Cardiac muscle cell (in vitro differentiated cells and primary cell): ENCODE measurements at regions not wholly inside any gene's neighbourhood (a gene's known extent, or its start where the extent isn't known, plus 50 kb on each side); places are given as distances from the start of the nearest gene placed in this dataset.
"Not testable (repeated sequence)": the region's sequence is repeated elsewhere in the genome, so short reads cannot be mapped to it uniquely, and the experiment has no call there.

Experiments
- DNase-seq, 2 donors: peaks; one replicate each; pipeline versions ENCODE4 v3.0.0 to v3.0.0-alpha.2; 2010 to 2017; ENCODE audit warnings: low read depth in 1 of 2, low spot score in 1 of 2
- H3K27ac ChIP-seq: fragments of 200-600 bp; sonication (generic); 2 replicates; pipeline ENCODE4 v1.5.1; 2016
- H3K27me3 ChIP-seq: fragments of 200-600 bp; sonication (generic); 2 replicates; pipeline ENCODE4 v1.6.0; 2016; ENCODE audit warnings: control low read depth
- H3K36me3 ChIP-seq: fragments of 200-600 bp; sonication (generic); 2 replicates; pipeline ENCODE4 v1.5.1; 2016; ENCODE audit warnings: control low read depth
- H3K4me1 ChIP-seq: fragments of 200-600 bp; sonication (generic); 2 replicates; pipeline ENCODE4 v1.8.1; 2017; ENCODE audit warnings: low read depth, mild to moderate bottlenecking, mixed run types
- H3K4me3 ChIP-seq: fragments of 200-600 bp; sonication (generic); 2 replicates; pipeline ENCODE4 v1.5.1; 2016; ENCODE audit warnings: mild to moderate bottlenecking
- H3K9me3 ChIP-seq: fragments of 200-600 bp; sonication (generic); 2 replicates; pipeline ENCODE4 v1.5.1; 2017; ENCODE audit warnings: low read depth, mild to moderate bottlenecking, control low read depth
- CTCF ChIP-seq: IDR thresholded peaks from 2 replicates; pipeline ENCODE4 v1.5.1; 2012; ENCODE audit warnings: low read depth, mild to moderate bottlenecking, low read length

- Histone ChIP-seq H3K9me3 (no peaks in the 10 kb centered on the region), H3K27me3 (no peaks in the 10 kb centered on the region), H3K27ac (no peak overlapping the region), H3K36me3 (no peaks in the 10 kb centered on the region), H3K4me3 (no peak overlapping the region), H3K4me1 (peaks cover 7% of the 10 kb centered on the region)
- peak in 1 of 2 donors; percentile 94 for DNase-seq
- TF ChIP-seq CTCF: no peak
Measured at GRCh38 chr10:44253769-44254462, 131.0 kb downstream of the CXCL12 start.

GRCh38 chr10:44252631-44253030, 132.3 kb downstream of the CXCL12 start:
- H3K4me1 ChIP-seq, H3K9me3 ChIP-seq, H3K27ac ChIP-seq, H3K4me3 ChIP-seq, DNase-seq, H3K36me3 ChIP-seq, H3K27me3 ChIP-seq: not testable (repeated sequence)

GRCh38 chr10:44249933-44250332, 135.0 kb downstream of the CXCL12 start:
- not testable (repeated sequence) for H3K27me3 ChIP-seq, H3K4me1 ChIP-seq, DNase-seq, H3K36me3 ChIP-seq, H3K27ac ChIP-seq, H3K4me3 ChIP-seq, H3K9me3 ChIP-seq

- no peak for TF ChIP-seq CTCF
- no peaks in the 10 kb centered on the region for H3K36me3 ChIP-seq
- no peak overlapping the region for H3K4me3 ChIP-seq
- DNase-seq: no peak
- peaks cover 7% of the 10 kb centered on the region for H3K4me1 ChIP-seq
- H3K27ac ChIP-seq: no peak overlapping the region
- H3K9me3 ChIP-seq: no peaks in the 10 kb centered on the region
- H3K27me3 ChIP-seq: no peaks in the 10 kb centered on the region
Measured at GRCh38 chr10:44249490-44249889, 135.4 kb downstream of the CXCL12 start.

GRCh38 chr10:44246700-44247099, 138.2 kb downstream of the CXCL12 start:
- H3K4me3 ChIP-seq, H3K27me3 ChIP-seq, H3K9me3 ChIP-seq, H3K4me1 ChIP-seq, H3K27ac ChIP-seq, H3K36me3 ChIP-seq, DNase-seq: not testable (repeated sequence)

GRCh38 chr10:44246287-44246686, 138.6 kb downstream of the CXCL12 start:
- not testable (repeated sequence) for H3K4me3 ChIP-seq, H3K27ac ChIP-seq, H3K4me1 ChIP-seq, DNase-seq, H3K36me3 ChIP-seq, H3K27me3 ChIP-seq, H3K9me3 ChIP-seq

GRCh38 chr10:44245601-44245938, 139.3 kb downstream of the CXCL12 start:
- Histone ChIP-seq H3K36me3 (no peaks in the 10 kb centered on the region), H3K27me3 (no peaks in the 10 kb centered on the region), H3K4me1 (no peaks in the 10 kb centered on the region), H3K9me3 (no peaks in the 10 kb centered on the region), H3K27ac (no peak overlapping the region), H3K4me3 (no peak overlapping the region)
- no peak for TF ChIP-seq CTCF
- DNase-seq: peak; percentile 25 to 79
